Vagina (tissue), 2 donors: ENCODE measurements at regions not wholly inside any gene's neighbourhood (a gene's known extent, or its start where the extent isn't known, plus 50 kb on each side); places are given as distances from the start of the nearest gene placed in this dataset.

Source experiments
- POLR2AphosphoS5 ChIP-seq, 2 donors: sonication (generic); formaldehyde crosslinking; IDR thresholded peaks; one replicate each; pipeline ENCODE4 v1.9.0; 2017; ENCODE audit warnings: antibody characterized with exemption in 2 of 2, mild to moderate bottlenecking in 2 of 2, low read depth in 1 of 2; ENCODE audit not compliant: insufficient read depth in 1 of 2
- TF ChIP-seq, protein P1 (sequence below), 3 experiments: fragments of 450-650 bp in 2 of 3; fragments of 200-600 bp in 1 of 3; sonication (generic) in 1 of 3; IDR thresholded peaks; one replicate each; pipeline ENCODE4 v1.5.1; 2017 to 2019; ENCODE audit warnings: antibody characterized with exemption in 3 of 3, mild to moderate bottlenecking in 2 of 3, moderate library complexity in 2 of 3

DNA sequence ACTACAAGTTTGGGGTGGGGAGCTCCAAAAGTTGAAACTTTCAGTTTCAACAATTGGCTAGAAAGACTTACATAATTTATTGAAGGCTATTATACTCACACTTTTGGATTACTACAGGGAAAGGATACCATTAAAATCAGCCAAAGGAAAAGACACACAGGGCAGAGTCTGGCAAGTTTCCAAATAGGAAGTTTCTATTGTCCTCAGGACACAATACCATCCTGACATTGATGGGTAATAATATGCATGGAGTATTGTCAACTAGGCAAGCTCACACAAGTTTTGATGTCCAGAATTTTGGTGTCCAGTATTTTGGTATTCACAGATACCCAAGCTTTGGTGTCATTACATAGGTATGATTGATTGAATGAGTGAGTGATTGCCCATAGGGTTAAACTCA, 872.6 kb upstream of the SORCS1 start:
- TF ChIP-seq, protein P1, sequence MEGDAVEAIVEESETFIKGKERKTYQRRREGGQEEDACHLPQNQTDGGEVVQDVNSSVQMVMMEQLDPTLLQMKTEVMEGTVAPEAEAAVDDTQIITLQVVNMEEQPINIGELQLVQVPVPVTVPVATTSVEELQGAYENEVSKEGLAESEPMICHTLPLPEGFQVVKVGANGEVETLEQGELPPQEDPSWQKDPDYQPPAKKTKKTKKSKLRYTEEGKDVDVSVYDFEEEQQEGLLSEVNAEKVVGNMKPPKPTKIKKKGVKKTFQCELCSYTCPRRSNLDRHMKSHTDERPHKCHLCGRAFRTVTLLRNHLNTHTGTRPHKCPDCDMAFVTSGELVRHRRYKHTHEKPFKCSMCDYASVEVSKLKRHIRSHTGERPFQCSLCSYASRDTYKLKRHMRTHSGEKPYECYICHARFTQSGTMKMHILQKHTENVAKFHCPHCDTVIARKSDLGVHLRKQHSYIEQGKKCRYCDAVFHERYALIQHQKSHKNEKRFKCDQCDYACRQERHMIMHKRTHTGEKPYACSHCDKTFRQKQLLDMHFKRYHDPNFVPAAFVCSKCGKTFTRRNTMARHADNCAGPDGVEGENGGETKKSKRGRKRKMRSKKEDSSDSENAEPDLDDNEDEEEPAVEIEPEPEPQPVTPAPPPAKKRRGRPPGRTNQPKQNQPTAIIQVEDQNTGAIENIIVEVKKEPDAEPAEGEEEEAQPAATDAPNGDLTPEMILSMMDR (IDR thresholded peaks at IDR 0.05): no peak
- TF ChIP-seq POLR2AphosphoS5 (IDR thresholded peaks at IDR 0.05; ENCODE audit: insufficient read depth in 1 of 2, low read depth in 1 of 2): no peak
